ENCODE measurements at regions not wholly inside any gene's neighbourhood (a gene's known extent, or its start where the extent isn't known, plus 50 kb on each side); places are given as distances from the start of the nearest gene placed in this dataset.

DNA sequence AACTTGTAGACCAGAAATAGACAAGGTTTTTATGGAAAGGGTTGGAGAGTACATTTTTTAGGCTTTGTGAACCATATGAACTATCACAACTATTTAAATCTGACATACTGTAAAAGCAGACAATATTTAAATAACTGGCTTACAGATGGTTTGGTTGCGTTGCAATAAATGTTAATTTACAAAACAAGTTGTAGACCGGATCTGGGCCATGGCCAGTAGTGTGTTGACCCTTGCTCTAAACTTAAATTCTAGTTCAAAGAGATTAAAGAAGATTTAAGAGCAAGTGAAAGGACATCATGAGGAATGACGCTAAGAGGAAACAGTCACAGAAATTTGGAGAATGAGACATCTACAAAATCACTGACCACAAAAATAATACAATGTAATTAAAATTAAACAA is 652.7 kb downstream of the DCDC2C start:
- no peaks in the 10 kb centered on the region for H3K27me3 ChIP-seq (replicated peaks)
- TF ChIP-seq, protein P1, sequence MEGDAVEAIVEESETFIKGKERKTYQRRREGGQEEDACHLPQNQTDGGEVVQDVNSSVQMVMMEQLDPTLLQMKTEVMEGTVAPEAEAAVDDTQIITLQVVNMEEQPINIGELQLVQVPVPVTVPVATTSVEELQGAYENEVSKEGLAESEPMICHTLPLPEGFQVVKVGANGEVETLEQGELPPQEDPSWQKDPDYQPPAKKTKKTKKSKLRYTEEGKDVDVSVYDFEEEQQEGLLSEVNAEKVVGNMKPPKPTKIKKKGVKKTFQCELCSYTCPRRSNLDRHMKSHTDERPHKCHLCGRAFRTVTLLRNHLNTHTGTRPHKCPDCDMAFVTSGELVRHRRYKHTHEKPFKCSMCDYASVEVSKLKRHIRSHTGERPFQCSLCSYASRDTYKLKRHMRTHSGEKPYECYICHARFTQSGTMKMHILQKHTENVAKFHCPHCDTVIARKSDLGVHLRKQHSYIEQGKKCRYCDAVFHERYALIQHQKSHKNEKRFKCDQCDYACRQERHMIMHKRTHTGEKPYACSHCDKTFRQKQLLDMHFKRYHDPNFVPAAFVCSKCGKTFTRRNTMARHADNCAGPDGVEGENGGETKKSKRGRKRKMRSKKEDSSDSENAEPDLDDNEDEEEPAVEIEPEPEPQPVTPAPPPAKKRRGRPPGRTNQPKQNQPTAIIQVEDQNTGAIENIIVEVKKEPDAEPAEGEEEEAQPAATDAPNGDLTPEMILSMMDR (IDR thresholded peaks at IDR 0.05; ENCODE audit: low read depth, low read length, missing control alignments): no peak
- no peaks in the 10 kb centered on the region for H3K36me3 ChIP-seq (replicated peaks)
- no peak for DNase-seq
- H3K27ac ChIP-seq: no peak overlapping the region
- H3K4me3 ChIP-seq (ENCODE audit: low read depth, low read length): no peak overlapping the region
- in situ Hi-C loops (cut with HindIII; ENCODE audit: low pct_ligation_motif_present, low sequenced_read_pairs): no loop called here

- Histone ChIP-seq H3K4me3 (ENCODE audit: low read depth, low read length) (no peak overlapping the region), H3K27ac (no peak overlapping the region), H3K36me3 (replicated peaks) (no peaks in the 10 kb centered on the region), H3K27me3 (replicated peaks) (no peaks in the 10 kb centered on the region)
- DNase-seq: no peak
- TF ChIP-seq, protein P1 (IDR thresholded peaks at IDR 0.05; ENCODE audit: low read depth, low read length, missing control alignments): no peak
- in situ Hi-C loops (cut with HindIII; ENCODE audit: low pct_ligation_motif_present, low sequenced_read_pairs): no loop called here
Observed at GRCh38 chr2:4356541-4356940, 653.2 kb downstream of the DCDC2C start.

DNA sequence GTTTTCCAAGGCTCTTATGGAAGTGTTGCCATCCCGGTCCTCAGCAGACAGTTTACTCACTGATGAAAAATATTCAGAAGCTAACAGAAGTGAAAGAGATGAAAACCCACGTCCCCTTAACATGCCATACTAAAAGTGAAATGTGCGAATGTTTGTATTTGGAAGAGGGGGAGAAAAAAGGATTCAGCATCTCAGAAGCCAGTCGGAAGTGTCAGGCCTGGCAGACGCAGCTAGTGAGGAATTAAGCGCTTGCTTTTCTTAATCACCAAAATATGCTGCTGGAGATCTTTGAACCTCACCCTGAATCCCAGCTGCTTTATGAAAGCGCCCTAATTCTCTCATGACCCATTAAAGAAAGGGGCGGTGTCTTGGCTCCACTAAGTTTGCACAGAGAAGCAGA is 653.7 kb downstream of the DCDC2C start:
- Histone ChIP-seq H3K36me3 (replicated peaks) (no peaks in the 10 kb centered on the region), H3K4me3 (ENCODE audit: low read depth, low read length) (no peak overlapping the region), H3K27ac (no peak overlapping the region), H3K27me3 (replicated peaks) (no peaks in the 10 kb centered on the region)
- DNase-seq: no peak
- in situ Hi-C loops (cut with HindIII; ENCODE audit: low pct_ligation_motif_present, low sequenced_read_pairs): no loop called here
- TF ChIP-seq, protein P1 (IDR thresholded peaks at IDR 0.05; ENCODE audit: low read depth, low read length, missing control alignments): no peak

DNA sequence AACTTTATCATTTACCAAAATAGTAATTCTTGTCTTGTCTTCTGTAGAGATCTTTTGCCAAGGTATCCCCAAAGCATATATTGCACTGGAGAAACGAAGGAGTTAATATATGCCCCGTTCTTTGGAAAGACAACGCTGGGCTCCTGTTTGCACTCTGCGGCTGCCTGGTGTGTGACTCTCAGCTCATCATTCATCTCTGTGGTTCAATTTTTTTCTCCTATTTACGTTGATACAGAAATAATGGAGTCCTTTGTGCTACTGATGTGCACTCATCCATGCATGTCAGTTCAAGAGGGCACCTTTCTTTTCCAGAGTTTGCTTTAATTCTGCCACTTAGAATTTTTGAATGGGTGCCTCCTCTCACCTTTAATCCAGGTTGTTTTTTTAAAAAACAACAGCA is 655.5 kb downstream of the DCDC2C start:
- H3K4me3 ChIP-seq (ENCODE audit: low read depth, low read length): no peak overlapping the region
- in situ Hi-C loops (cut with HindIII; ENCODE audit: low pct_ligation_motif_present, low sequenced_read_pairs): no loop called here

DNA sequence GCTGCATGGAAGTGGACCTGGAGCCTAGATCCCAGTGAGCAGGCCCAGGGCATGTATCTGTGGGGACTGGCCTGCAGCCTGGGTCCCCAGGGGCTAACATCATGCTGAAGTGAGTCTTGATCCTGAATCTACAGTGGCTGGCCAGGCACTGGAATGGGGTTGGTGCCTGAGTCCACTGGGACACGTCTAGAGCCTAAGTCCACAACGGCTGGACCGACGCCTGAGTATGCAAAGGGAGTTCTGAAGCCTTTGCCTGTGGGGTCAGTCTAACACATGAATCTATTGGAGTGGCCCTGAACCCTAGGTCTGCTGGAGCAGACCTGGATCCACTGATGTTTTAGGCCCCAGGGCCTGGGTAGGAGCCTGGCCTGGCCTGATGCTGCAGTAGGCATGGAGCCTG is 665.5 kb downstream of the DCDC2C start:
- TF ChIP-seq, protein P1 (IDR thresholded peaks at IDR 0.05; ENCODE audit: low read depth, low read length, missing control alignments): no peak
- Histone ChIP-seq H3K27ac (no peak overlapping the region), H3K36me3 (replicated peaks) (no peaks in the 10 kb centered on the region), H3K27me3 (replicated peaks) (no peaks in the 10 kb centered on the region), H3K4me3 (ENCODE audit: low read depth, low read length) (no peak overlapping the region)
- DNase-seq: no peak
- in situ Hi-C loops (cut with HindIII; ENCODE audit: low pct_ligation_motif_present, low sequenced_read_pairs): no loop called here

More for the DNA sequence above, 655.5 kb downstream of the DCDC2C start:
- Histone ChIP-seq H3K36me3 (replicated peaks) (no peaks in the 10 kb centered on the region), H3K27me3 (replicated peaks) (no peaks in the 10 kb centered on the region), H3K27ac (no peak overlapping the region)
- TF ChIP-seq, protein P1 (IDR thresholded peaks at IDR 0.05; ENCODE audit: low read depth, low read length, missing control alignments): no peak
- DNase-seq: no peak

DNA sequence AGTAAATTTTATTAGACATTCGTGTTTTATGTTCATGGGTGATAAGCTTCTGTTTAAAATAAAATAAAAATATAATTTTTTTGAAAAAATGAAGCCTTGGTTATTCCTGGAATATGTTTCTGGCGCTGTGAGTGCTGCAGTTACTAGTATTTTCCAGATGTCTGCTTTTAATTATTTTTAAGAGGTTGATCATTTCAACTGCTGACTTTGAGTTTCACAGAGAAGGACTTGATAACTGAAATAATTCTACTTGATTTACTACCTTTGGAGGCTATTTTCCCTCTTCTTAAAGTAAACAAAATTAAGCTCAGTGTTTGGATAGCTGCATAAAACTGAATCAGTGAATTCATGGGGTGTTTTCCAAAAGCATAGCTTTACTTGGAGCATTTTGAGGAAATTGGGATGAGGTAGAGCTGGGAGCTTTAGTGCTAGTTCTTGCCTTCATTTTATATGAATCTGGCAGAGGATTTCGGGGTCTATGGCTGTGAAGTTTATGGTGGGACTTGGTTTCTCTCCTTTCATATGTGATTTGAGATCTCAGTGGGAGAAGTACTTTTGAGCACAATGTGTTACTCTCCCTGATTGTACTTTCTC is 666.5 kb downstream of the DCDC2C start:
- in situ Hi-C loops (cut with HindIII; ENCODE audit: low pct_ligation_motif_present, low sequenced_read_pairs): no loop called here
- no peaks in the 10 kb centered on the region for H3K36me3 ChIP-seq (replicated peaks)
- no peak overlapping the region for H3K4me3 ChIP-seq (ENCODE audit: low read depth, low read length)
- TF ChIP-seq, protein P1 (IDR thresholded peaks at IDR 0.05; ENCODE audit: low read depth, low read length, missing control alignments): no peak
- DNase-seq: no peak
- no peaks in the 10 kb centered on the region for H3K27me3 ChIP-seq (replicated peaks)
- H3K27ac ChIP-seq: no peak overlapping the region
